Mucosa of descending colon (tissue), 3 donors: ENCODE measurements at regions not wholly inside any gene's neighbourhood (a gene's known extent, or its start where the extent isn't known, plus 50 kb on each side); places are given as distances from the start of the nearest gene placed in this dataset.

Experiments
- ATAC-seq: fragments of 200-7000 bp; cut with Tn5 transposase; one replicate; pipeline ENCODE4 v1.9.1; 2020; ENCODE audit warnings: mild to moderate bottlenecking, moderate library complexity
- DNase-seq, 3 donors: peaks; one replicate each; pipeline ENCODE4 v3.0.0-alpha.2; 2020
- H3K36me3 ChIP-seq: fragments of 200-600 bp; one replicate; pipeline ENCODE4 v1.8.0; 2021; ENCODE audit warnings: low read depth, mild to moderate bottlenecking
- H3K4me1 ChIP-seq: fragments of 200-600 bp; one replicate; pipeline ENCODE4 v1.8.0; 2021; ENCODE audit warnings: low read depth, mild to moderate bottlenecking
- H3K4me3 ChIP-seq: fragments of 200-600 bp; one replicate; pipeline ENCODE4 v1.8.0; 2021; ENCODE audit warnings: mild to moderate bottlenecking
- H3K9me3 ChIP-seq: fragments of 200-600 bp; one replicate; pipeline ENCODE4 v1.8.0; 2021; ENCODE audit warnings: mild to moderate bottlenecking
- intact Hi-C, 2 donors: fragments of 100-400 bp; cut with DNase I in 1 of 2; cut with micrococcal nuclease in 1 of 2; formaldehyde crosslinking; loops; one replicate each; pipeline versions ENCODE4 v1.11.0 to v1.11.1; 2022; cut with DNase I, micrococcal nuclease
- TF ChIP-seq, protein P1 (sequence below): fragments of 200-600 bp; IDR thresholded peaks from one replicate; pipeline ENCODE4 v1.8.0; 2022; ENCODE audit warnings: antibody characterized with exemption, mild to moderate bottlenecking
- donor health status: DM: no; HTN: no; CAD: no; lungs with moderate emphysema.
- donor health status: DM: no; HTN: no; CAD: no.
- donor health status: DM: no; HTN: yes; CAD: no.

- no peaks in the 10 kb centered on the region for H3K4me1 ChIP-seq
- intact Hi-C loops, result no loop called here
- H3K4me3 ChIP-seq, result no peak overlapping the region
- DNase-seq, result no peak
- H3K36me3 ChIP-seq, result no peaks in the 10 kb centered on the region
- TF ChIP-seq, protein P1, sequence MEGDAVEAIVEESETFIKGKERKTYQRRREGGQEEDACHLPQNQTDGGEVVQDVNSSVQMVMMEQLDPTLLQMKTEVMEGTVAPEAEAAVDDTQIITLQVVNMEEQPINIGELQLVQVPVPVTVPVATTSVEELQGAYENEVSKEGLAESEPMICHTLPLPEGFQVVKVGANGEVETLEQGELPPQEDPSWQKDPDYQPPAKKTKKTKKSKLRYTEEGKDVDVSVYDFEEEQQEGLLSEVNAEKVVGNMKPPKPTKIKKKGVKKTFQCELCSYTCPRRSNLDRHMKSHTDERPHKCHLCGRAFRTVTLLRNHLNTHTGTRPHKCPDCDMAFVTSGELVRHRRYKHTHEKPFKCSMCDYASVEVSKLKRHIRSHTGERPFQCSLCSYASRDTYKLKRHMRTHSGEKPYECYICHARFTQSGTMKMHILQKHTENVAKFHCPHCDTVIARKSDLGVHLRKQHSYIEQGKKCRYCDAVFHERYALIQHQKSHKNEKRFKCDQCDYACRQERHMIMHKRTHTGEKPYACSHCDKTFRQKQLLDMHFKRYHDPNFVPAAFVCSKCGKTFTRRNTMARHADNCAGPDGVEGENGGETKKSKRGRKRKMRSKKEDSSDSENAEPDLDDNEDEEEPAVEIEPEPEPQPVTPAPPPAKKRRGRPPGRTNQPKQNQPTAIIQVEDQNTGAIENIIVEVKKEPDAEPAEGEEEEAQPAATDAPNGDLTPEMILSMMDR, result no peak
- no peaks in the 10 kb centered on the region for H3K9me3 ChIP-seq
- no peak for ATAC-seq
These were observed 348.1 kb upstream of the WWC1 start for GRCh38 chr5:167943343-167943742.

- Histone ChIP-seq H3K9me3 (no peaks in the 10 kb centered on the region), H3K4me1 (no peaks in the 10 kb centered on the region), H3K36me3 (no peaks in the 10 kb centered on the region), H3K4me3 (no peak overlapping the region)
- DNase-seq (no peak), ATAC-seq (no peak)
- TF ChIP-seq, protein P1, result no peak
- intact Hi-C loops, result no loop called here
These were observed 347.2 kb upstream of the WWC1 start for GRCh38 chr5:167944121-167944852.

GRCh38 chr5:167945542-167946384 lies 345.7 kb upstream of the WWC1 start:
- DNase-seq, result no peak
- TF ChIP-seq, protein P1, result no peak
- intact Hi-C loops, result no loop called here
- Histone ChIP-seq H3K9me3 (no peaks in the 10 kb centered on the region), H3K4me3 (no peak overlapping the region), H3K36me3 (no peaks in the 10 kb centered on the region), H3K4me1 (no peaks in the 10 kb centered on the region)
- ATAC-seq, result no peak

GRCh38 chr5:167947306-167947705 lies 344.1 kb upstream of the WWC1 start:
- Histone ChIP-seq H3K4me1 (no peaks in the 10 kb centered on the region), H3K9me3 (no peaks in the 10 kb centered on the region), H3K4me3 (no peak overlapping the region), H3K36me3 (no peaks in the 10 kb centered on the region)
- DNase-seq (no peak), ATAC-seq (no peak)
- intact Hi-C loops, result no loop called here
- TF ChIP-seq, protein P1, result no peak

GRCh38 chr5:167948251-167948650 lies 343.2 kb upstream of the WWC1 start:
- H3K9me3 ChIP-seq, result no peaks in the 10 kb centered on the region
- H3K4me3 ChIP-seq, result no peak overlapping the region
- ATAC-seq (no peak), DNase-seq (no peak)
- no peaks in the 10 kb centered on the region for H3K36me3 ChIP-seq
- intact Hi-C loops, result no loop called here
- no peaks in the 10 kb centered on the region for H3K4me1 ChIP-seq
- TF ChIP-seq, protein P1, result no peak
